HG03045 (cell line): ENCODE measurements at regions not wholly inside any gene's neighbourhood (a gene's known extent, or its start where the extent isn't known, plus 50 kb on each side); places are given as distances from the start of the nearest gene placed in this dataset.
"Not testable (repeated sequence)": the region's sequence is repeated elsewhere in the genome, so short reads cannot be mapped to it uniquely, and the experiment has no call there.

Experiments
- ATAC-seq: cut with Tn5 transposase; IDR thresholded peaks from one replicate; pipeline ENCODE4 v1.9.1; 2021; ENCODE audit warnings: mild to moderate bottlenecking, moderate library complexity; ENCODE audit not compliant: unreplicated experiment

- ATAC-seq = no peak
These were observed 259.9 kb downstream of the ZIC1 start for GRCh38 chr3:147669077-147669476.

- no peak for ATAC-seq
These were observed 262.9 kb downstream of the ZIC1 start for GRCh38 chr3:147672035-147672434.

- ATAC-seq = no peak
These were observed 263.3 kb downstream of the ZIC1 start for GRCh38 chr3:147672436-147672835.

GRCh38 chr3:147675761-147676160, 266.6 kb downstream of the ZIC1 start:
- no peak for ATAC-seq

DNA sequence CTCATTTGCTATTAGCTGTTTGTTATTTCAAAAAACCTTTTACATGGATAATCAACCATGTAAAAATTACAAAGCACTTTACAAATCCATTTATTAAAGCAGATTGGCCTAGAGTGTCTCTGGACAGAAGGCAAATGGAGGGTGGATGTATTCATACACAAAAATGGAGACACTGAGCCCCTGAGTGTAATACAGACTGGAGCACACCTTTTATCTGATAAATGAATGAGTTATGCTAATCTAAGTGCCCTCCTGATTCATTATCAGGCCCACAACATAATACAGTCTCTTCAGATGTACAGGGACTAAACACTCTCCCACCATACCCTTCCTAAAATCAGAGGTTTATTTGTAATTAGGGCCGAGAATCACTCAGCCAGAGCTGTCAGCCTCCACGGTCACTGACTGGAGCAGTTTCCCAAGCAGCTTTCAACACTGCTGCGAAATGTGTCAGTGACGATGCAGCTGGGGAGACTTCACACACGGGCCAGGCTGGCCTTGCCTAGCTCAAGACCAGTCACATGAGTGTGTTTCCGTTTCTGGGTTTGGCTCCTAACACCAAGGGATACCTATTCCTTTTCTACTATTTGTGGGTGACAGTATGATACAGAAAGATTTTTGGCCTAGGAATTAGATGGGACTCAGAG, 271.8 kb downstream of the ZIC1 start:
- ATAC-seq = no peak

- ATAC-seq = no peak
These were observed 279.7 kb downstream of the ZIC1 start for GRCh38 chr3:147688868-147689267.

- ATAC-seq = no peak
These were observed 290.1 kb downstream of the ZIC1 start for GRCh38 chr3:147699175-147699838.

GRCh38 chr3:147701195-147701594, 292.0 kb downstream of the ZIC1 start:
- ATAC-seq = no peak

GRCh38 chr3:147702509-147702908, 293.3 kb downstream of the ZIC1 start:
- ATAC-seq = no peak

GRCh38 chr3:147705651-147706051, 296.5 kb downstream of the ZIC1 start:
- ATAC-seq = no peak

DNA sequence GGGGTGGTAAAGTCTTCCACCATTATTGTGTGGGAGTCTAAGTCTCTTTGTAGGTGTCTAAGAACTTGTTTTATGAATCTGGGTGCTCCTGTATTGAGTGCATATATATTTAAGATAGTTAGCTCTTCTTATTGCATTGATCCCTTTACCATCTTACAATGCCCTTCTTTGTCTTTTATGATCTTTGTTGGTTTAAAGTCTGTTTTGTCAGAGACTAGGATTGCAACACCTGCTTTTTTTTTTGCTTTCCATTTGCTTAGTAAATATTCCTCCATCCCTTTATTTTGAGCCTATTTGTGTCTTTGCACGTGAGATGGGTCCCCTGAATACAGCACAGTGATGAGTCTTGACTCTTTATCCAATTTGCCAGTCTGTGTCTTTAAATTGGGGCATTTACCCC, 301.6 kb downstream of the ZIC1 start:
- ATAC-seq = not testable (repeated sequence)

DNA sequence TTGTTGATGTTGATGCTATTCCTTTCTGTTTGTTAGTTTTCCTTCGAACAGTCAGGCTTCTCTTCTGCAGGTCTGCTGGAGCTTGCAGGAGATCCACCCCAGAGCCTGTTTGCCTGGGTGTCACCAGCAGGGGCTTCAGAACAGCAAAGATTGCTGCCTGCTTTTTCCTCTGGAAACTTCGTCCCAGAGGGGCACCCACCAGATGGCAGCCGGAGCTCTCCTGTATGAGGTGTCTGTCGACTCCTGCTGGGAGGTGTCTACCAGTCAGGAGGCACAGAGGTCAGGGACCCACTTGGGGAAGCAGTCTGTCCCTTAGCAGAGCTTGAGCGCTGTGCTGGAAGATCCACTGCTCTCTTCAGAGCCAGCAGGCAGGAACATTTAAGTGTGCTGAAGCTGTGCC, 303.2 kb downstream of the ZIC1 start:
- no peak for ATAC-seq

- ATAC-seq = not testable (repeated sequence)
These were observed 303.6 kb downstream of the ZIC1 start for GRCh38 chr3:147712758-147713157.

DNA sequence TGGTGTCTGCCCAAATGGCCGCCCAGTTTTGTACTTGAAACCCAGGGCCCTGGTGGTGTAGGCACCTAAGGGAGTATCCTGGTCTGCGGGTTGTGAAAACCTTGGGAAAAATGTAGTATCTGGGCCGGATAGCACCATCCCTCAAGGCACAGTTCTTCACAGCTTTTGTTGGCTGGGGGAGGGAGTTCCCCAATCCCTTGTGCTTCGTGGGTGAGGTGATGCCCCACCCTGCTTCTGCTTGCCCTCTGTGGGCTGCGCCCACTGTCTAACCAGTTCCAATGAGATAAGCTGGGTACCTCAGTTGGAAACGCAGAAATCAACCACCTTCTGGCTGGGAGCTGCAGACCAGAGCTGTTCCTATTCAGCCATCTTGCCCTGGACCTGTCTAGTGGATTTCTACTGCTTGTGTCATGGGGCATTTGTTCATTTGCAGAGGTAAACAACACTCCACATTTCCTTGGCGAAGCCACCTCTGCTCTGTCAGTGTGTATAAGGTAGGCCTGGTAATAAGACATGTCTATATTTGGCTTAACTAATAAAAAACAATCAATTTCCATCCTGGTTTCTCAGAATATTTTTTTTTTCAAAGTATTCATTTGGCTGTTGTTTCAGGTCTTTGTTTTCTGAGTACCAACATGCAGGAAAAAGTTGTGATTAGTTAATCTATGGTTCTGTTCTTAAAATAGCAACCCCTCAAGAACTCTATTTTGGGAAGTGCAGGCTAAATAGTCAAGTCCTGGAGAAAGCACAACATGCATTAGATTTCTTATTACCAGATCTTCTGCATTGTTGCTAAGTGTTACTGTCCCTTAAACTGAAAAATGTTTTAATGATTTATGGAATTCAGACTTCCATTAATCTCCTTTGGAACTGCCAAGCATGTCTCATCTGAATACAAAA, 304.3 kb downstream of the ZIC1 start:
- ATAC-seq = no peak

- no peak for ATAC-seq
These were observed 320.5 kb downstream of the ZIC1 start for GRCh38 chr3:147729641-147730040.

GRCh38 chr3:147730284-147730683, 321.1 kb downstream of the ZIC1 start:
- no peak for ATAC-seq

GRCh38 chr3:147733217-147733616, 324.1 kb downstream of the ZIC1 start:
- no peak for ATAC-seq

DNA sequence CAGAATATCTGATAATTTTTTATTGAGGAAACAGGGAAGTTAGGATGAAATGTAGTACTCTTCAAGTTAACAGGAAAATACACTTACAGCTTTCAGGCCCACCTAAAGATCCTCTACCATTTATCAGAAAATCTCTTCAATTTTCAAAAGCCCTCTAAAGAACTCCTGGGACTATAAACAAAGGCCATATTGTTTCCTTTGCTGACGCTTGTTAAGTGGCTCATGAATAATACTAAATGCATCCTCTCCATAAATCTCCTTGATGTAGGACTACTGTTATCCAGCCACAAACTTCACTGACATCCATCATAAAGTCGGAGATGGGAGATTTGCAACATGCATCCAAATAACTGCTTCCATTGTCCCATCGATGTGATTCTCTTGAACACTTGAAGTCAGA, 326.5 kb downstream of the ZIC1 start:
- no peak for ATAC-seq

DNA sequence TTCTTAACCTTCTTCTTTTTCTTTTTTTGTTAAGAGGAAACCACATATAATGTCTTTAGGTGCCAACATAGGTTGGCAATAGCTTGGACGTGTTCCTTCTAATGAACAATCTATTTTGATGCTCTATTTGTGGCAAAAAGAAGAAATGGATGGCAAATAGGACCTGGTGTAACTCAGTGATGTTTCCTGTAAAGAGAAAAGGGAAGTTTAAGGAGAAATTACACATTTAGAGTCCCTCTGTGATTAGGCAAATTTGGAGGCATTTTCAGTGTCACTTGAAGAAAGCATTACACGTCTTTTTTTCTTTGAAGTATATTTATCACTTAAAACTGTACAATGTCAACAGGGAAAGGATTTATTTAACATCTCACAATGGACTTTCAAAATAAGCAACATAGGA, 327.1 kb downstream of the ZIC1 start:
- no peak for ATAC-seq

- ATAC-seq = no peak
These were observed 328.2 kb downstream of the ZIC1 start for GRCh38 chr3:147737376-147737775.

GRCh38 chr3:147740928-147741327, 331.8 kb downstream of the ZIC1 start:
- no peak for ATAC-seq

GRCh38 chr3:147744967-147745366, 335.8 kb downstream of the ZIC1 start:
- ATAC-seq = no peak
